Peyer's patch (tissue), 4 donors: ENCODE measurements at regions not wholly inside any gene's neighbourhood (a gene's known extent, or its start where the extent isn't known, plus 50 kb on each side); places are given as distances from the start of the nearest gene placed in this dataset.
"Not testable (repeated sequence)": the region's sequence is repeated elsewhere in the genome, so short reads cannot be mapped to it uniquely, and the experiment has no call there.

ENCODE experiments used
- CTCF ChIP-seq, 6 experiments: fragments of 450-650 bp in 4 of 6; fragments of 200-600 bp in 2 of 6; sonication (generic) in 1 of 6; IDR thresholded peaks; one replicate each; pipeline ENCODE4 v1.5.1; 2017 to 2019; ENCODE audit warnings: antibody characterized with exemption in 6 of 6, mild to moderate bottlenecking in 3 of 6, moderate library complexity in 1 of 6
- POLR2A ChIP-seq, 2 donors: fragments of 450-650 bp; IDR thresholded peaks; one replicate each; pipeline ENCODE4 v1.5.1; 2017; ENCODE audit warnings: antibody characterized with exemption in 2 of 2, mild to moderate bottlenecking in 2 of 2, moderate library complexity in 2 of 2

GRCh38 chr18:34407471-34407870 lies 182.8 kb upstream of the NOL4 start:
- not testable (repeated sequence) for TF ChIP-seq POLR2A, CTCF (IDR thresholded peaks at IDR 0.05)
